Stimulated activated CD8-positive, alpha-beta memory T cell treated with anti-CD3 and anti-CD28 coated beads, Interleukin-2, amount 100 ng/mL, for 48 hours (primary cell): ENCODE measurements at regions not wholly inside any gene's neighbourhood (a gene's known extent, or its start where the extent isn't known, plus 50 kb on each side); places are given as distances from the start of the nearest gene placed in this dataset.

ENCODE experiments used
- DNase-seq, 2 donors: peaks; one replicate each; pipeline ENCODE4 v3.0.0-alpha.2; 2020; ENCODE audit warnings: low read depth in 2 of 2

- no peak for DNase-seq
These were observed 295.0 kb upstream of the ZNF521 start for GRCh38 chr18:25646971-25647370.

GRCh38 chr18:25639596-25639995 lies 287.6 kb upstream of the ZNF521 start:
- DNase-seq, result no peak

- DNase-seq, result no peak
These were observed 281.6 kb upstream of the ZNF521 start for GRCh38 chr18:25633563-25633962.

GRCh38 chr18:25630682-25631081 lies 278.7 kb upstream of the ZNF521 start:
- DNase-seq, result no peak

GRCh38 chr18:25621682-25622081 lies 269.7 kb upstream of the ZNF521 start:
- DNase-seq, result no peak

- no peak for DNase-seq
These were observed 269.2 kb upstream of the ZNF521 start for GRCh38 chr18:25621144-25621543.

GRCh38 chr18:25614168-25614567 lies 262.2 kb upstream of the ZNF521 start:
- DNase-seq, result no peak

- no peak for DNase-seq
These were observed 260.5 kb upstream of the ZNF521 start for GRCh38 chr18:25612466-25612865.

GRCh38 chr18:25608091-25608490 lies 256.1 kb upstream of the ZNF521 start:
- no peak for DNase-seq

- no peak for DNase-seq
These were observed 253.1 kb upstream of the ZNF521 start for GRCh38 chr18:25604894-25605597.

- no peak for DNase-seq
These were observed 252.4 kb upstream of the ZNF521 start for GRCh38 chr18:25604196-25604893.

GRCh38 chr18:25599443-25599842 lies 247.5 kb upstream of the ZNF521 start:
- no peak for DNase-seq

GRCh38 chr18:25597476-25597875 lies 245.5 kb upstream of the ZNF521 start:
- no peak for DNase-seq

- no peak for DNase-seq
These were observed 243.5 kb upstream of the ZNF521 start for GRCh38 chr18:25595274-25596060.

- DNase-seq, result no peak
These were observed 242.4 kb upstream of the ZNF521 start for GRCh38 chr18:25594351-25594750.

- DNase-seq, result no peak
These were observed 240.9 kb upstream of the ZNF521 start for GRCh38 chr18:25592804-25593360.

- DNase-seq, result no peak
These were observed 238.5 kb upstream of the ZNF521 start for GRCh38 chr18:25590456-25590855.

- DNase-seq, result no peak
These were observed 235.6 kb upstream of the ZNF521 start for GRCh38 chr18:25587545-25587944.

- no peak for DNase-seq
These were observed 217.0 kb upstream of the ZNF521 start for GRCh38 chr18:25568986-25569385.

- no peak for DNase-seq
These were observed 212.1 kb upstream of the ZNF521 start for GRCh38 chr18:25563816-25564683.

GRCh38 chr18:25563346-25563745 lies 211.4 kb upstream of the ZNF521 start:
- no peak for DNase-seq
